PC-3 (cell line): ENCODE measurements at regions not wholly inside any gene's neighbourhood (a gene's known extent, or its start where the extent isn't known, plus 50 kb on each side); places are given as distances from the start of the nearest gene placed in this dataset.

Experiments used
- ATAC-seq: fragments of 200-7000 bp; cut with Tn5 transposase; 2 replicates; pipeline ENCODE4 v1.9.1; 2020; ENCODE audit warnings: mild to moderate bottlenecking, moderate library complexity
- BruUV-seq: library from RNA; stranded (reverse); fragments of 400-500 nt; replicated peaks from 2 replicates; lab custom pipeline; 2021; lab: Mats Ljungman, UMichigan
- CTCF ChIA-PET: fragments of 300-600 bp; sonication (Branson Sonifier 250); formaldehyde crosslinking; loops from one replicate; lab custom pipeline; 2022; ENCODE audit warnings: antibody characterized with exemption; lab: Charles Lee
- POLR2A ChIA-PET: fragments of 300-600 bp; sonication (Branson Sonifier 250); formaldehyde crosslinking; loops from one replicate; lab custom pipeline; 2022; ENCODE audit warnings: antibody characterized with exemption; ENCODE audit not compliant: unreplicated experiment; lab: Charles Lee
- DNase-seq: peaks from one replicate; pipeline ENCODE4 v3.0.0-alpha.2; 2015
- H2AFZ ChIP-seq: fragments of 300-600 bp; sonication (generic); 2 replicates; pipeline ENCODE4 v1.6.0; 2016; ENCODE audit warnings: antibody characterized with exemption, low read length
- H3F3A ChIP-seq: fragments of 300-600 bp; sonication (generic); one replicate; pipeline ENCODE4 v1.6.0; 2017; ENCODE audit warnings: antibody characterized with exemption, low read length, control low read depth, mild to moderate bottlenecking; ENCODE audit not compliant: unreplicated experiment
- H3K27ac ChIP-seq: fragments of 300-600 bp; sonication (generic); 2 replicates; pipeline ENCODE4 v1.5.1; 2016; ENCODE audit warnings: mild to moderate bottlenecking, low read length
- H3K27me3 ChIP-seq: fragments of 300-600 bp; sonication (generic); 2 replicates; pipeline ENCODE4 v1.6.1; 2016; ENCODE audit warnings: low read length, mixed read lengths
- H3K36me3 ChIP-seq: fragments of 300-600 bp; sonication (generic); 2 replicates; pipeline ENCODE4 v1.6.1; 2016; ENCODE audit warnings: low read depth, mixed run types, low read length, mixed read lengths
- H3K4me1 ChIP-seq: fragments of 300-600 bp; sonication (generic); 2 replicates; pipeline ENCODE4 v1.5.1; 2016; ENCODE audit warnings: low read length; ENCODE audit not compliant: insufficient read depth
- H3K4me2 ChIP-seq: fragments of 300-600 bp; sonication (generic); 2 replicates; pipeline ENCODE4 v1.6.0; 2016; ENCODE audit warnings: low read length
- H3K4me3 ChIP-seq: fragments of 300-600 bp; sonication (generic); 2 replicates; pipeline ENCODE4 v1.5.1; 2016; ENCODE audit warnings: mild to moderate bottlenecking, low read length, mixed read lengths
- H3K79me2 ChIP-seq: fragments of 300-600 bp; sonication (generic); 2 replicates; pipeline ENCODE4 v1.6.1; 2017; ENCODE audit warnings: low read length, mixed read lengths
- H3K9ac ChIP-seq: fragments of 300-600 bp; sonication (generic); 2 replicates; pipeline ENCODE4 v1.6.0; 2016; ENCODE audit warnings: mild to moderate bottlenecking, low read length
- H3K9me2 ChIP-seq: fragments of 300-600 bp; sonication (generic); replicated peaks from 2 replicates; pipeline ENCODE4 v1.6.1; 2016; ENCODE audit warnings: mixed run types, low read length, mixed read lengths
- H3K9me3 ChIP-seq: fragments of 300-600 bp; sonication (generic); 2 replicates; pipeline ENCODE4 v1.6.1; 2016; ENCODE audit warnings: low read length, mixed read lengths
- H4K20me1 ChIP-seq: fragments of 300-600 bp; sonication (generic); 2 replicates; pipeline ENCODE4 v1.6.1; 2016; ENCODE audit warnings: low read length, mixed read lengths
- CTCF ChIP-seq: fragments of 300-600 bp; sonication (generic); conservative IDR thresholded peaks from 2 replicates; pipeline ENCODE4 v1.5.1; 2017; ENCODE audit warnings: antibody characterized with exemption, low read depth, mild to moderate bottlenecking, low read length
- EZH2 ChIP-seq: fragments of 300-600 bp; sonication (generic); IDR thresholded peaks from one replicate; pipeline ENCODE4 v1.6.1; 2017; ENCODE audit warnings: antibody characterized with exemption, mild to moderate bottlenecking, low read length; ENCODE audit not compliant: unreplicated experiment
- EZH2phosphoT487 ChIP-seq: fragments of 300-600 bp; sonication (generic); IDR thresholded peaks from 2 replicates; pipeline ENCODE4 v1.6.1; 2018; ENCODE audit warnings: mild to moderate bottlenecking, antibody characterized with exemption, low read length, borderline replicate concordance
- intact Hi-C: fragments of 100-400 bp; cut with micrococcal nuclease; formaldehyde crosslinking; loops from 2 replicates; pipeline ENCODE4 v1.9.0; 2023

- DNase-seq, result peak; percentile 25
- intact Hi-C loops, result no loop called here
- POLR2A ChIA-PET, result no interaction called here
These were observed 161.2 kb upstream of the LRP1B start for GRCh38 chr2:142291969-142292368.

DNA sequence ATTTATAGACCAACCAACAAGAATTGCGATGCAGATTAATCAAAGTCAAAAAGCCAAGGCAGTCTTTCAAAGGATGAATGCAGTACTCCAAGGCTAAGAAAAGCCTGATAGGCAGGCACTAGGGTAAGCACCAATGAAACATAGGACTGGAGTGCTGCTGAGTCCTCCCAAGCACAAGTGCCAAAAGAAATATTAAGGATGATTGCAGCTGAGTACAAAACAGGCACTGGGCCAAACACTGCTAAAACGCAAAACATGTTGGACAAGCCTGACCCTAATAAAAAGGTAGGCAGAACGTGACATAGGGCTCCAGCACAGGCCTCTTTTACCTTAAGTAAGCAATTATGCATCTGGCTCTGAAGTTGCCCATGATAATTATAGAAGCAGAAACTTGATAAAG lies 160.1 kb upstream of the LRP1B start:
- CTCF ChIA-PET, result no interaction called here

More at GRCh38 chr2:142291969-142292368, 161.2 kb upstream of the LRP1B start:
- H3K36me3 ChIP-seq, result no peaks in the 10 kb centered on the region
- no peak for TF ChIP-seq EZH2
- TF ChIP-seq CTCF, result no peak
- TF ChIP-seq EZH2phosphoT487, result no peak
- ATAC-seq, result no peak; the same call in 1 of the 2 replicates
- H3K9ac ChIP-seq, result no peak overlapping the region
- 0 out of 2 replicates have a peak overlapping the region, but pooled peaks have one; percentile 6 for H2AFZ ChIP-seq
- CTCF ChIA-PET, result no interaction called here
- H4K20me1 ChIP-seq, result no peaks in the 10 kb centered on the region
- H3K9me3 ChIP-seq, result no peaks in the 10 kb centered on the region
- no peaks in the 10 kb centered on the region for H3K27me3 ChIP-seq
- H3F3A ChIP-seq, result no peaks in the 10 kb centered on the region
- H3K9me2 ChIP-seq, result no peaks in the 10 kb centered on the region
- no peak overlapping the region for H3K4me3 ChIP-seq
- H3K4me1 ChIP-seq, result no peaks in the 10 kb centered on the region
- BruUV-seq, result no TSS peak
- no peak overlapping the region for H3K27ac ChIP-seq
- H3K79me2 ChIP-seq, result no peaks in the 10 kb centered on the region
- H3K4me2 ChIP-seq, result no peak overlapping the region

More for the DNA sequence above, 160.1 kb upstream of the LRP1B start:
- H3K79me2 ChIP-seq, result no peaks in the 10 kb centered on the region
- TF ChIP-seq EZH2 (no peak), EZH2phosphoT487 (no peak), CTCF (no peak)
- BruUV-seq, result no TSS peak
- no peaks in the 10 kb centered on the region for H4K20me1 ChIP-seq
- intact Hi-C loops, result no loop called here
- H3K9ac ChIP-seq, result no peak overlapping the region
- ATAC-seq (no peak), DNase-seq (peak; percentile 33)
- H3K27me3 ChIP-seq, result no peaks in the 10 kb centered on the region
- H3K4me1 ChIP-seq, result no peaks in the 10 kb centered on the region
- H2AFZ ChIP-seq, result no peak overlapping the region
- no peak overlapping the region for H3K4me2 ChIP-seq
- no peaks in the 10 kb centered on the region for H3K9me3 ChIP-seq
- H3K9me2 ChIP-seq, result no peaks in the 10 kb centered on the region
- H3F3A ChIP-seq, result no peaks in the 10 kb centered on the region
- H3K4me3 ChIP-seq, result no peak overlapping the region
- POLR2A ChIA-PET, result no interaction called here
- no peaks in the 10 kb centered on the region for H3K36me3 ChIP-seq
- no peak overlapping the region for H3K27ac ChIP-seq
